Astrocyte (in vitro differentiated cells and primary cell): ENCODE measurements at regions not wholly inside any gene's neighbourhood (a gene's known extent, or its start where the extent isn't known, plus 50 kb on each side); places are given as distances from the start of the nearest gene placed in this dataset.
A peak's percentile ranks its signal among the peaks of the same experiment; 100 is the strongest.

ENCODE experiments used
- DNase-seq: peaks from one replicate; pipeline ENCODE4 v3.0.0-alpha.2; 2010; ENCODE audit warnings: low read depth
- FAIRE-seq: peaks from 2 replicates; lab custom pipeline; 2011; peaks lifted over from hg19 to GRCh38; lab: Jason Lieb, UNC
- H2AFZ ChIP-seq: 2 replicates; pipeline ENCODE4 v1.6.0; 2012; ENCODE audit warnings: low read depth, low read length, inconsistent platforms
- H3K27ac ChIP-seq: 2 replicates; pipeline ENCODE4 v1.5.1; 2011; ENCODE audit warnings: low read depth, low read length, inconsistent platforms
- H3K27me3 ChIP-seq: 2 replicates; pipeline ENCODE4 v1.6.0; 2011; ENCODE audit warnings: low read length, inconsistent platforms; ENCODE audit not compliant: insufficient read depth
- H3K36me3 ChIP-seq: 2 replicates; pipeline ENCODE4 v1.5.1; 2011; ENCODE audit warnings: low read length, inconsistent platforms; ENCODE audit not compliant: insufficient read depth
- H3K4me1 ChIP-seq: 2 replicates; pipeline ENCODE4 v1.5.1; 2011; ENCODE audit warnings: low read length, inconsistent platforms; ENCODE audit not compliant: insufficient read depth
- H3K4me2 ChIP-seq: 2 replicates; pipeline ENCODE4 v1.6.0; 2012; ENCODE audit warnings: low read length, inconsistent platforms
- H3K4me3 ChIP-seq: 2 replicates; pipeline ENCODE4 v1.5.1; 2011; ENCODE audit warnings: low read depth, mild to moderate bottlenecking, low read length, inconsistent platforms; ENCODE audit not compliant: insufficient read depth
- H3K79me2 ChIP-seq: 2 replicates; pipeline ENCODE4 v1.6.0; 2012; ENCODE audit warnings: mild to moderate bottlenecking, low read length, inconsistent platforms; ENCODE audit not compliant: insufficient read depth
- H3K9ac ChIP-seq: 2 replicates; pipeline ENCODE4 v1.6.0; 2012; ENCODE audit warnings: mild to moderate bottlenecking, low read length, inconsistent platforms
- H3K9me3 ChIP-seq: 2 replicates; pipeline ENCODE4 v1.5.1; 2012; ENCODE audit warnings: low read depth, mild to moderate bottlenecking, low read length, inconsistent platforms; ENCODE audit not compliant: insufficient read depth
- H4K20me1 ChIP-seq: 2 replicates; pipeline ENCODE4 v1.6.0; 2012; ENCODE audit warnings: low read length, inconsistent platforms; ENCODE audit not compliant: insufficient read depth
- H3K27ac Mint-ChIP-seq: one replicate; pipeline ENCODE4 v1.8.0; 2021; ENCODE audit warnings: mild to moderate bottlenecking, mixed read lengths; ENCODE audit not compliant: unreplicated experiment
- H3K27me3 Mint-ChIP-seq: one replicate; pipeline ENCODE4 v1.8.0; 2021; ENCODE audit warnings: low read depth, mixed read lengths; ENCODE audit not compliant: unreplicated experiment
- H3K36me3 Mint-ChIP-seq: one replicate; pipeline ENCODE4 v1.8.0; 2021; ENCODE audit warnings: low read depth, mixed read lengths; ENCODE audit not compliant: unreplicated experiment
- H3K4me1 Mint-ChIP-seq: one replicate; pipeline ENCODE4 v1.8.0; 2021; ENCODE audit warnings: low read depth, mixed read lengths; ENCODE audit not compliant: unreplicated experiment
- H3K4me3 Mint-ChIP-seq: one replicate; pipeline ENCODE4 v1.8.0; 2021; ENCODE audit warnings: mild to moderate bottlenecking, moderate library complexity, mixed read lengths; ENCODE audit not compliant: unreplicated experiment
- H3K9me3 Mint-ChIP-seq: one replicate; pipeline ENCODE4 v1.8.0; 2021; ENCODE audit warnings: mild to moderate bottlenecking, mixed read lengths; ENCODE audit not compliant: unreplicated experiment
- EZH2 ChIP-seq: IDR thresholded peaks from 2 replicates; pipeline ENCODE4 v1.6.1; 2012; ENCODE audit warnings: mild to moderate bottlenecking, low read length, inconsistent platforms; ENCODE audit not compliant: insufficient read depth
- TF ChIP-seq, protein P1 (sequence below): IDR thresholded peaks from 2 replicates; pipeline ENCODE4 v1.5.1; 2011; ENCODE audit warnings: low read depth, mild to moderate bottlenecking, inconsistent platforms, low read length, moderate library complexity; ENCODE audit not compliant: insufficient read depth

DNA sequence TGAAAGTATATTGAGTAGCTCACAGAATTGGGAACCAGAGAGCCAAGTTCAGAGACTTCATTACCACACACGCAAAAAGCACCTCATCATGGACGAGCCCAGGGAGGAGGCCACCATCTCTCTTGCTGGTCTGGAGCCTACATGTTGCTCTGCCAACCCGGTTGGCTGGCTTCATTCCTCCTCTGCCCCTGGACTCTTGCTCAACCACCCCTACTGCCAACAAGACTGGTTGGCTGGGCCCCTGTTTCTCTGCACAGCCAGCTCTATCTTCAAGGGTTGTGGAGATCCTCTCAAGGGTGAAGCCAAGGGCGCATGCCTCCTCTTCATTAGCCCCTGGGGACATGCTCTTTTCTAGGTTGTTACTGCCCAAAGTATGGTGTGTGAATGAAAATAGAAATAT, 142.7 kb downstream of the JCAD start:
- H2AFZ ChIP-seq: no peak overlapping the region
- Mint-ChIP-seq H3K27me3 (peaks cover 16% of the 10 kb centered on the region), H3K9me3 (peaks cover 5% of the 10 kb centered on the region), H3K4me1 (peaks cover 13% of the 10 kb centered on the region), H3K4me3 (no peak overlapping the region), H3K27ac (no peak overlapping the region), H3K36me3 (no peaks in the 10 kb centered on the region)
- TF ChIP-seq, protein P1, sequence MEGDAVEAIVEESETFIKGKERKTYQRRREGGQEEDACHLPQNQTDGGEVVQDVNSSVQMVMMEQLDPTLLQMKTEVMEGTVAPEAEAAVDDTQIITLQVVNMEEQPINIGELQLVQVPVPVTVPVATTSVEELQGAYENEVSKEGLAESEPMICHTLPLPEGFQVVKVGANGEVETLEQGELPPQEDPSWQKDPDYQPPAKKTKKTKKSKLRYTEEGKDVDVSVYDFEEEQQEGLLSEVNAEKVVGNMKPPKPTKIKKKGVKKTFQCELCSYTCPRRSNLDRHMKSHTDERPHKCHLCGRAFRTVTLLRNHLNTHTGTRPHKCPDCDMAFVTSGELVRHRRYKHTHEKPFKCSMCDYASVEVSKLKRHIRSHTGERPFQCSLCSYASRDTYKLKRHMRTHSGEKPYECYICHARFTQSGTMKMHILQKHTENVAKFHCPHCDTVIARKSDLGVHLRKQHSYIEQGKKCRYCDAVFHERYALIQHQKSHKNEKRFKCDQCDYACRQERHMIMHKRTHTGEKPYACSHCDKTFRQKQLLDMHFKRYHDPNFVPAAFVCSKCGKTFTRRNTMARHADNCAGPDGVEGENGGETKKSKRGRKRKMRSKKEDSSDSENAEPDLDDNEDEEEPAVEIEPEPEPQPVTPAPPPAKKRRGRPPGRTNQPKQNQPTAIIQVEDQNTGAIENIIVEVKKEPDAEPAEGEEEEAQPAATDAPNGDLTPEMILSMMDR: no peak
- no peak for TF ChIP-seq EZH2
- no peaks in the 10 kb centered on the region for H3K79me2 ChIP-seq
- FAIRE-seq (no peak), DNase-seq (no peak)
- no peak overlapping the region for H3K4me2 ChIP-seq
- H4K20me1 ChIP-seq: no peaks in the 10 kb centered on the region
- peaks cover 8% of the 10 kb centered on the region for H3K27me3 ChIP-seq
- no peak overlapping the region for H3K4me3 ChIP-seq
- H3K4me1 ChIP-seq: no peaks in the 10 kb centered on the region
- H3K9me3 ChIP-seq: no peaks in the 10 kb centered on the region
- H3K27ac ChIP-seq: no peak overlapping the region
- H3K36me3 ChIP-seq: no peaks in the 10 kb centered on the region
- H3K9ac ChIP-seq: no peak overlapping the region

DNA sequence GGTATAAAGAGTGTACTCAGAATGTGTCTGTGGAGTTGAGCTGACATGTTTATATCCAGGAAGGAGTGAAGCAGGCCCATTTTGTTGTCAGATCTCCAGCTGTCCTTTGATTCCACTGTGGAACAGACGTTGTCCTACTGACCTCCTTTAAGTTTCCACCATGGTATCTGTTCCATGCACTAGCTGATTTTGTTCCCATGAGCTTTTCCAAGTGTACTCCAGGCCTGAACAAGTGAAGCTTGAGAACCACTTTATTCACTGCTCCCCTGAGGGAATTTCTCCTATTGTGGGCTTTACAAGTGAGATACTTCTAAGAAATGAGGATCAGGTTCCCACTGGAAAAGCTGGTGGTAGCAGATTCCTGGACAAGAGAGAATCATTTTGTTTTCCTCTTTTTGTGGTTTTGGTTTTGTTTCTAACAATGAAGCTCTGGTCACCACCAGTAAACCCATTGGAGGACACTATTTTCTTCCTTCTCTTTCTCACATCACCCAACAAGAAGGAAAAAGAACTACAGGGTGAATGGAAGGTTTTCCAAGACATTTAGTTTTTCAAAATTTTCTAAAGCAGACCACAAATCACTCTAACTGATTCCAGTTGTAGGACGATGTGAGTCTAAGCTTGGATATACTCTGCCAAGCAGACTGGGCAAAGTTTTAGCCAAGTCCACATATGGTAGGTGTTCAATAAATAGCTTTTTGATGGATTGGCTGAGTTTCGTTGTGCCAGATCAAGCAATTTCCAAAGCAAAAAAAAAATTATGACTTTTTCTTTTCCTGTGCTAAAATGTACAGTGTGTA, 144.2 kb downstream of the JCAD start:
- H3K27me3 Mint-ChIP-seq: peaks cover 12% of the 10 kb centered on the region
- TF ChIP-seq, protein P1: no peak
- TF ChIP-seq EZH2: no peak
- Histone ChIP-seq H3K27ac (no peak overlapping the region), H3K36me3 (no peaks in the 10 kb centered on the region), H3K79me2 (no peaks in the 10 kb centered on the region), H3K4me3 (no peak overlapping the region), H3K4me2 (no peak overlapping the region), H3K27me3 (peaks cover 5% of the 10 kb centered on the region), H3K4me1 (no peaks in the 10 kb centered on the region), H3K9me3 (no peaks in the 10 kb centered on the region), H3K9ac (no peak overlapping the region), H4K20me1 (no peaks in the 10 kb centered on the region), H2AFZ (no peak overlapping the region)
- peaks cover 6% of the 10 kb centered on the region for H3K4me1 Mint-ChIP-seq
- peaks cover 2% of the 10 kb centered on the region for H3K9me3 Mint-ChIP-seq
- DNase-seq: peak; percentile 34
- H3K27ac Mint-ChIP-seq: no peak overlapping the region
- no peak for FAIRE-seq
- H3K36me3 Mint-ChIP-seq: no peaks in the 10 kb centered on the region
- H3K4me3 Mint-ChIP-seq: no peak overlapping the region

- no peak for DNase-seq
- no peak overlapping the region for H3K4me3 Mint-ChIP-seq
- H3K4me1 Mint-ChIP-seq: no peaks in the 10 kb centered on the region
- no peak overlapping the region for H3K4me3 ChIP-seq
- no peaks in the 10 kb centered on the region for H3K9me3 ChIP-seq
- no peaks in the 10 kb centered on the region for H3K36me3 Mint-ChIP-seq
- no peak overlapping the region for H3K27ac Mint-ChIP-seq
- peaks cover 4% of the 10 kb centered on the region for H3K9me3 Mint-ChIP-seq
- peaks cover 10% of the 10 kb centered on the region for H3K27me3 ChIP-seq
- no peaks in the 10 kb centered on the region for H3K4me1 ChIP-seq
- TF ChIP-seq, protein P1: no peak
- TF ChIP-seq EZH2: no peak
- H3K27me3 Mint-ChIP-seq: peaks cover 11% of the 10 kb centered on the region
- no peaks in the 10 kb centered on the region for H4K20me1 ChIP-seq
- no peak overlapping the region for H3K4me2 ChIP-seq
- no peak overlapping the region for H3K27ac ChIP-seq
- no peak for FAIRE-seq
- H3K9ac ChIP-seq: no peak overlapping the region
- H3K79me2 ChIP-seq: no peaks in the 10 kb centered on the region
- no peak overlapping the region for H2AFZ ChIP-seq
- H3K36me3 ChIP-seq: no peaks in the 10 kb centered on the region
Observed at GRCh38 chr10:29908962-29909361, 150.4 kb downstream of the JCAD start.
